Activated CD4-positive, CD25-positive, alpha-beta regulatory T cell treated with anti-CD3 and anti-CD28 coated beads, Interleukin-2, amount 50 U/mL, for 24 hours (primary cell): ENCODE measurements at regions not wholly inside any gene's neighbourhood (a gene's known extent, or its start where the extent isn't known, plus 50 kb on each side); places are given as distances from the start of the nearest gene placed in this dataset.

Source experiments
- ATAC-seq, 2 donors: fragments of 150-1000 bp; cut with Tn5 transposase; one replicate each; pipeline ENCODE4 v1.10.0; 2021; ENCODE audit warnings: mild to moderate bottlenecking in 1 of 2, moderate library complexity in 1 of 2

DNA sequence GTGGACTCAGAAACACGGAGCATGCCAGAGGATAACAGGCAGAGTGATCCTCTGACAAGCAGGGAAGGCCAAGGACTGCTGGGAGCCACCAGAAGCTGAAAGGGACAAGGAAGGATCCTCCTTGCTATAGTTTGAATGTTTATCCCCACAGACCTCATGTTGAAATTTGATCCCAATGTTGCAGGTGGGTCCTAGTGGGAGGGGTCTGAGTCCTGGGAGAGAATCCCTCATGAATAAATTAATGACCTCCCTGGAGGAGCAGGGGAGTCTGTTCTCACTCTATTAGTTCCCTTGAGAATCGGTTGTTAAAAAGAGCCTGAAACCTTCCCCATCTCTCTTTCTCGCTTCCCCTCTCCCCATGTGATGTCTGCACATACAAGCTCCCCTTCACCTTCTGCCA is 124.4 kb downstream of the FBXO15 start:
- no peak for ATAC-seq

DNA sequence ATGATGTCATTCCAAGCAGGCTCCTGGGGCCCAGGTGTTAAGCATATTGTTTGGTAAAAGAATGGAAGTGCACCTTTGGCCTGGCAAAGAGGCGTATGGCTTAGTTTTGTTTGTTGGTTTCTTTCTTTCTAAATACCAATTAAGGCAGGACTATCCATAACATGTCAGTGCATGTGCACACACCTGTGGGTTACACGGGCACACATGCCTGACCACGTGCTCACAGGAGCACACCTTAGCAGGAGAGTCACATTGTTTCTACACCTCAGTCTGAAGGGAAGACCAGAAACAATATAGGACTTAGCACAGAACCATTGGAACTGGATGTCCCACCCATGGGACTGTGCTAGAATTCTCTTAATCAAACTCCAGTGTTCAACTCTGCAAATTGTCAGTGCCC is 127.8 kb downstream of the FBXO15 start:
- no peak for ATAC-seq

DNA sequence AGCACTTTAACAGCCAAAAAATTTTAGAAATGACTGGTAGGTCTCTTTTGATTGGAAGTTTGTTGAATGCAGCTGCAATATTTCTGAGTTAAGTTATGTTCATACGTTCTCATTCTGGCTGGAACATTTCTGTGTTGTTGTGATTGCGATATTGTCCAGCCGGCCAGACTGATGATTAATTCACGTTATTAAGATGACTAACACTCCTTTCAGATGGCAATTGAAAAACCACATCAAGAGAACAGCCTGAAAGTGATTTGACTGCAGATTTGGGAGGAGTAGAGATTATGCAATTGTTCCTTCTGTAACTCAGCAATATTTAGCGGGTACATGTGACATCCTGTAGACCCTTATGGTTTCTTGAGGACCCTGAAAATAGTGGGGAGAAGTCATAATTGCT is 133.7 kb downstream of the FBXO15 start:
- peak in 1 of 2 donors; percentile 7 for ATAC-seq

DNA sequence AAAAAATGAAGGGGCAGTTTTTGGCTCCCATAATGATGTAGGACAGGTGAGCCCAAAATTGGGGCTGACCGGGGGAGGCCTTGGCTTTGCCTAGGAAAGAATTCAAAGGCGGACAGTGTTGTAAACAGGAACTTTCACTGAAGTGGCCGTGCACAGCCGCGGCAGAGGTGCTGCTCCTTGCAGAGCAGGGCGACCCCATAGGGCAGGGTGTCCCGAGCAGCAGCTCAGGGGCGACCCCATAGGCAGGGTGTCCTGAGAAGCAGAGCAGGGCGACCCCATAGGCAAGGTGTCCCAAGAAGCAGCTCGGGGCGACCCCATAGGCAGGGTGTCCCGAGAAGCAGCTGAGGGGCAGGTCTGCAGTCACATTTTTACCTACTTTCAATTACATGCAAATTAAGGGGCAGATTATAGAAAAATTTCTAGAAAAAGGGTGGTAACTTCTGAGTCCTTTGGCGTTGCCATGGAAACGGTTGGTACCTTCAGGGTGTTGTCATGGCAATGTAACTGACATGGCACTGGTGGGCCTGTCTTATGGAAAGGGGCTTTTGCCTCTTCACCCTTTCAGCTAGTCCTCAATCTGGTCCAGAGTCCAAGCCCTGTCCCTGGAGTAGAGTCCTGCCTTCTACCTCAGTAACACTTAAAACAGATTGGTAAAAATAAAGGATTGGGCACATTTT is 134.5 kb downstream of the FBXO15 start:
- no peak for ATAC-seq

DNA sequence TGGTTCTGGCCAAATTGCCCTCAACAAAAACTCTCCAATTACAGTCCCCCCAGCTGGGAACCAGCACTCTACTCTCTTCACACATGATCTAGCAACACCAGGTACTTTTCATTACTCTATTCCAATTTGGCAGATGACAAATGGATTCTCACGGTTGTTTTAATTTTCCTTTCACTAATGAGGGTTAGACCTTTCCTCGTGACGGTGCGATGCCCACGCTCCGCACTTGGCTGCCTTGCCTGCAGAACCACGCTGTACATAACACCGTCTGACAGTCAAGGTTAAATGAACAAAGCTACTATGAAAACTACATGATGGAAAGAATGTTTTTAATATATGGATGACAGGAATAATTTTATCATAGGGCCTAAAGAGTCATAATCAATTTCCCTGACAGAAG is 141.5 kb downstream of the FBXO15 start:
- no peak for ATAC-seq

DNA sequence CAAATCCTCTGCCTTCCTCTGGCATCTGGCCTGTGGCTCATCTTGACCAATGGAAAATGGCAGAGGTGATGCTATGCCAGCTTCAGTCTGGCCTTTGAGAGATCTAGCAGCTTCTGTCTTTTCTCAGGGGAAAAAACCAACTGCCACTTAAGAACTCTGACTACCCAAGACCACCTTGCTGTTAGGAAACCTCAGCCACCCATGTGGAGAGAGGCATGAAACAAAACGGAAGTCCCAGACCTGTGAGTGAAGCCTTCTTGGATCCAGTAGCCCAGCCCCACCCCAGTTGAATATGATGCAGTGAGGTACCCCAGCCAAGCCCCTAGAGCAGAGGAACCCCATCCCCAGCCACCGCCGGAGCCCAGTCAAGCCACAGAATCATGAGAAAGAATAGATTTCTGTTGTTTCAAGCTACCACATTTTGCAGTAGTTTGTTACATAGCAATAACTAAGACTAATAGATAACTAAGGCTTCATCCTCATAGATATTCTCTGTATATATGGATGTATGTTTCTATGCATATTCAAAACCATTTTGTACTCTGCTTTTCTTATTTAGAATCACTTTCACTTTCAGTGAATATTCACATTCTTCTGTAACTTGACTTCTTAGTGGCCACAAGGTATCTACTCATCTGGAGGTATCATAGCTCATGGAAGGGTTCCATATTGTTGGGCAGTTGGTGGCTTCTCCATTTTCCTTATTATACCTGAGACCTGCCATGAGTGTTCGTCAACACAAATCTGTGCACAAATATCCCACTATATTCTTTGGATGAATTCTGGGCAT is 142.1 kb downstream of the FBXO15 start:
- no peak for ATAC-seq

- no peak for ATAC-seq
These were observed 155.2 kb downstream of the FBXO15 start for GRCh38 chr18:73992242-73993022.

- no peak for ATAC-seq
These were observed 156.1 kb downstream of the FBXO15 start for GRCh38 chr18:73991570-73991969.

- no peak for ATAC-seq
These were observed 157.4 kb downstream of the FBXO15 start for GRCh38 chr18:73990258-73990657.

- no peak for ATAC-seq
These were observed 160.2 kb downstream of the FBXO15 start for GRCh38 chr18:73987247-73987980.

GRCh38 chr18:73986711-73987110 is 160.9 kb downstream of the FBXO15 start:
- no peak for ATAC-seq

DNA sequence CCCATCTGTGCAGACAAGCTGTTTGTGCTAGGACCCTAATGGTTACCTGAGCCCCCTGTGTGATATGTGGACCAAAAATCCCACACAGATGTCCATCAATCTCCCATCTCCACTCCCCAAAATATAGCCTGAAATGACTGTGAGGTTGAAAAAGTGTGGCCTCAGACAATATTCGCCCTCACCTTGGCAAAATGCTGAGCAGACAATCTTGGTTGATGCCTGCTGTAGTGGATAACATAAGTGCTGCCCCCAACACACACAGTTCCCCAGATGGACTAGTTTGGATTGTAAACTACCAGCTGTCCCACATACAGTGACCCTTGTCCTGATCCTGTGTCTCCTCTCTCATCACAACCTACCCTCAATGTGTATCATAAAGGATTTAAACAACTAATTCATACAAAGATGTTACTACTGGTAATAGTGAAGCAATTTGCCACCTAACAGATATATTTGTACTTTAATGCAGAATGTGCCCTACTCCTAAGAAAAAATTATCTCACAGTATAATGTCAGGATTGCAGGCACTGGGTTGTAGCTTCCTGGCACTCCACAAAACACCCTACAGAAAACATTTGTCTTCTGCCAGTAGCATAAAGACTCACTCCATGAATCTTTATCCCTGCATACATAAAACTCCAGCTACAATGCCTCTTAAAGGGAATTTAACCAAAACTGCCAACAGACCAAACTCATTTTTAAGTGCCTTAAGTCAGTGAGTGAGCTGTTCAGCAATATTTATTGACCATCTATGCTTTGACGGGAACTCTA is 161.6 kb downstream of the FBXO15 start:
- no peak for ATAC-seq

GRCh38 chr18:73983970-73984369 is 163.7 kb downstream of the FBXO15 start:
- ATAC-seq: no peak

- no peak for ATAC-seq
These were observed 164.1 kb downstream of the FBXO15 start for GRCh38 chr18:73983496-73983895.

GRCh38 chr18:73981796-73982195 is 165.8 kb downstream of the FBXO15 start:
- ATAC-seq: no peak

DNA sequence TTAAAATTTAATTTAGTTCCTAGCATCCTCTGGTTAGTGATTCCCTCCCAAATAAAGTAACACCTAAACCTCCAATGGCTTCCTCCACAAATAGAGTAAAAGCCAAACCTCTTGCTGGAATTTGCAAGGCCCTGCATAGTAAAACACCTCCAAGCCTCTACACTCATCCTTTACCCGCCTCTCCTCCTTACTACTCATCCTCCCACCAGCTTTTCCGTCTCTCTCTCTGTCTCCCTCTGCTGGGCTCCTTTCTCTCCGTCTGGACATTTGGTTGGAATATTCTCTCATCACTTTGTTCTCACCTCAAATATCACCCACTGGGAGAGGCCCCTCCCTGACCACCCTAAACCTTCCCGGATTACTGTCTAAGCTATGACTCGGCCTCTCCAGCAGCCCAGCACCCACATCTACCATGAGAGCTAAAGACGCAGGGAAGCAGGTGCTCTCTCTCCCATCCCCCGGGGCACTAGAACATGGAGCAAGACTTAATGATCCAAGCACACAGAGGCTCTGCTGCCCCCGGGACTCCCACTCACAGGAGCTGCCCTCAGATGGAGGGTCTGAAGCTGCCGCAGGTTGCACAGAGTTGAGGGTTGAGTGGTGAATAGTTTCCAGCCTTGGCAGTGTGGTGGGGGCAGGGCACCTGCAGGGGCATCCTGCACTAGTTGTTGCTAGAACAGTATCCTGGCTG is 167.2 kb downstream of the FBXO15 start:
- no peak for ATAC-seq

GRCh38 chr18:73979742-73980141 is 167.9 kb downstream of the FBXO15 start:
- no peak for ATAC-seq

GRCh38 chr18:73976433-73976832 is 171.2 kb downstream of the FBXO15 start:
- ATAC-seq: no peak

DNA sequence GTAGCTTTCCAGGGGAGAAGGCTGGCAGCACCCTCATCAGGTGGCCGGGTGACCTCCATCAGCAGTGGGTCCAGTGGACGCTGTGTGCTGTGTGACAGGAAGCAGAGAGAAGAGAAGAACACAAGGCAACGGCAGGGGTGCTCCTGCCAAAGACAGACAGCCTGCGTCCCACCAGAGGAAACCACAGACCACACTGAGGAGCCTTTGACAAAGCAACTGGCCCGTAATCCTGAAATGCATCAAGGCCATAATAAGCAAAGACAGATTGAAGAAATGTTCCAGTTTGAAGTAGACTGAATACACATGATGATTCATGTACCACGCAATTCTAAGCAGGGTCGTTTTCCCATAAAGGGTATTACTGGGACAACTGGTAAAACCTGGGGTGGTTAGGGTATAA is 172.4 kb downstream of the FBXO15 start:
- ATAC-seq: peak in 1 of 2 donors; percentile 30

GRCh38 chr18:73973972-73974371 is 173.7 kb downstream of the FBXO15 start:
- ATAC-seq: no peak

GRCh38 chr18:73966954-73967353 is 180.7 kb downstream of the FBXO15 start:
- no peak for ATAC-seq
